Skeletal muscle satellite cell (primary cell): ENCODE measurements at regions not wholly inside any gene's neighbourhood (a gene's known extent, or its start where the extent isn't known, plus 50 kb on each side); places are given as distances from the start of the nearest gene placed in this dataset.

Source experiments
- H3K27me3 ChIP-seq: 2 replicates; pipeline ENCODE4 v1.7.0; 2013; ENCODE audit warnings: low read length; ENCODE audit not compliant: control insufficient read depth, insufficient read depth
- H3K36me3 ChIP-seq: 2 replicates; pipeline ENCODE4 v1.7.0; 2013; ENCODE audit warnings: mild to moderate bottlenecking, control low read depth, low read length; ENCODE audit not compliant: insufficient read depth
- H3K4me1 ChIP-seq: 2 replicates; pipeline ENCODE4 v1.7.0; 2013; ENCODE audit warnings: low read length; ENCODE audit not compliant: control insufficient read depth, insufficient read depth
- H3K4me2 ChIP-seq: 2 replicates; pipeline ENCODE4 v1.7.0; 2013; ENCODE audit warnings: mild to moderate bottlenecking, low read length
- H3K4me3 ChIP-seq: 2 replicates; pipeline ENCODE4 v1.7.0; 2013; ENCODE audit warnings: low read length
- H3K9ac ChIP-seq: 2 replicates; pipeline ENCODE4 v1.7.0; 2013; ENCODE audit warnings: mild to moderate bottlenecking, low read depth, low read length, moderate library complexity
- H3K9me3 ChIP-seq: replicated peaks from 2 replicates; pipeline ENCODE4 v1.7.0; 2013; ENCODE audit warnings: mild to moderate bottlenecking, control low read depth, low read length

DNA sequence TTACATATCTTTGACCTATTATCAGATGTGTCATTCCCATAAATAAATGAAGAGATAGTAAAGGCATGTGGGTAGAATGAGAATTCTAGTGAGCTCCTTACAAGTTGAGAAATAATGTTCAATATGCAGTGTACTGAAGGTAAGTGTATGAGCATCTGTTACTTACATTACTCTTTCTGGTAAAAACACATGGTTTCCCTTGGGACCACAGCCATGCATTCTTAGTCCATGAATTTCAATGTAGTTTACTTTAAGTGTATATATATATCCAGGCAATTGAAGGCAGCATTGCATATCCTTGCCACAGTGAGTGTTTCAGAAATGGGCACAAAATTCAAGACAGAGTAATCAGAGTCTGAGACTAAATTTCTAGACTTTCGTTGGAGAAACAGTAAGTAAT is 277.2 kb downstream of the CXXC4 start:
- no peaks in the 10 kb centered on the region for H3K27me3 ChIP-seq
- no peaks in the 10 kb centered on the region for H3K9me3 ChIP-seq
- H3K36me3 ChIP-seq: no peaks in the 10 kb centered on the region
- no peak overlapping the region for H3K4me2 ChIP-seq
- H3K9ac ChIP-seq: no peak overlapping the region
- H3K4me1 ChIP-seq: no peaks in the 10 kb centered on the region
- H3K4me3 ChIP-seq: no peak overlapping the region

DNA sequence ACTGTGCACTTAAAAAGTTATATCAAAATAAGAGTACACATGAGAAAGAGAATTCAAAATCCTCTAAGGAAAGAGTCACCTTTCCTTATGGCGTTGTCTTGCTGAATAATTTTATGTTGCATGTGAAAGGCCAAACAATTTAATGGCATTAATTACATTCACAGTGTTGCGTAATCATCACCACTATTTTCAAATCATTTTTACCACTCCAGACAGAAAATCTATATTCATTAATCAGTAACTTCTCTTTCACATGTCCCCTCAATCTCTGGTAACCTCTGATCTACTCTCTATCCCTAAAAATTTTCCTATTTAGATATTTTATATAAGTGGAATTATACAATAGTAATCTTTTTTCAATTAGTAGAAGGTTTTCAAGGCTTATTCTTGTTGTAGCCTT is 283.0 kb downstream of the CXXC4 start:
- no peaks in the 10 kb centered on the region for H3K9me3 ChIP-seq
- no peaks in the 10 kb centered on the region for H3K36me3 ChIP-seq
- H3K9ac ChIP-seq: no peak overlapping the region
- no peaks in the 10 kb centered on the region for H3K27me3 ChIP-seq
- no peak overlapping the region for H3K4me2 ChIP-seq
- no peaks in the 10 kb centered on the region for H3K4me1 ChIP-seq
- no peak overlapping the region for H3K4me3 ChIP-seq

DNA sequence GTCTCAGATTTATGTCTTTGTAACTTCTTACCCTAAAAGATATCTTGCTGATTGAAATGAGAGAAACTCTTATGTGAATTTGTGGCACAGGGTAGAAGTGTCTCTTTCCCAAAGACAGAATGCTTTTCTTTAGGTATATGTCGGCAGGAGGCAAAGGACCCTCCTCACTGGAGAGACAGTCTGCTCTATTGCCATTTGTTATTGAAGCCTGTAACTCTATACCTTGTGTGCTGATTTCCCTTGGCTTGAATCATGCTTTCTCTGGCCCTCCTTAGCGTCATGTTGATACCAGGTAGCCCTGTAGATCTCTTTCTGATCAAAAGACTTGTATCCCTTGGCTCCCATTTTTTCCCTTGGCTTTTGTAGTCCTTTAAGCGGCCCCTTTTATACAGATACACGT is 284.3 kb downstream of the CXXC4 start:
- Histone ChIP-seq H3K9me3 (no peaks in the 10 kb centered on the region), H3K4me3 (no peak overlapping the region), H3K9ac (no peak overlapping the region), H3K27me3 (no peaks in the 10 kb centered on the region), H3K4me1 (no peaks in the 10 kb centered on the region), H3K36me3 (no peaks in the 10 kb centered on the region), H3K4me2 (no peak overlapping the region)

DNA sequence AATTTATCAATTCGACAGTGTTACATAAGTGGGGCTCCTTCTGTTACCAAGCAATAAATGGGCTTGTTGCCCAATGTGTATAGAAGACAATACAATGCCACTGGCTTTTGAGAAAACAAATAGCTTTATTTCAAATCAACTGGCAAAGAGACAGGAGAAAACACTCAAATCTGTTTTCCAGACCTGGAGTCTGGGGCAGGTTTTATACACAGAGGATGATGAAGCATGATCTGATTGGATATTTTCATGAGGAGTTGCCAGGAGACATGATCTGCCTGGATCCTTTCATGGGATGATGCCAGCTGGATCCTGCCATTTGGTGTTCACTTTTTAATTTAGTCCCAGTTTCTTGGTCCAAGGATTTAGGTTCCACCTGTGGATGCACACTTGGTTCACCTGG is 287.9 kb downstream of the CXXC4 start:
- H3K36me3 ChIP-seq: no peaks in the 10 kb centered on the region
- H3K9me3 ChIP-seq: no peaks in the 10 kb centered on the region
- H3K4me2 ChIP-seq: no peak overlapping the region
- H3K4me1 ChIP-seq: no peaks in the 10 kb centered on the region
- H3K9ac ChIP-seq: no peak overlapping the region
- H3K27me3 ChIP-seq: no peaks in the 10 kb centered on the region
- H3K4me3 ChIP-seq: no peak overlapping the region

DNA sequence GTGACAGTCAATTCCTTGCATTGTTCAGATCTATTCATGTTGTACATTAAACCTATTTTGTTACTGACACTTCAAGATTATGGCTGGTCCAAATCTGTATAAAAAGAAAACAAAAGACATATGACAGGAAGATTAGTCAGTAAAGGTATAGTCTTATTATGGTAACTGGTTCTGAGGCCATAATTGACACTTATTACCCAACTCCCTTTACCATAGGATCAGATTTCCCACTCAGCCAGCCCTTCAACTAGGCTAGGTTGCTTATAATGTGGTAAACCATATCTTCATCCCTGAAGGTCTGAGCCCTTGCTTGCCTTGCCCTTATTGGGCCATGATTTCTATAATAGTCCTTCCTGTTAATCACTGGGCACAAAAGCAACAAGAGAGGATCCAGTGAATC is 289.6 kb downstream of the CXXC4 start:
- no peak overlapping the region for H3K4me2 ChIP-seq
- no peak overlapping the region for H3K4me3 ChIP-seq
- no peak overlapping the region for H3K9ac ChIP-seq
- H3K9me3 ChIP-seq: no peaks in the 10 kb centered on the region
- no peaks in the 10 kb centered on the region for H3K4me1 ChIP-seq
- no peaks in the 10 kb centered on the region for H3K27me3 ChIP-seq
- H3K36me3 ChIP-seq: no peaks in the 10 kb centered on the region

DNA sequence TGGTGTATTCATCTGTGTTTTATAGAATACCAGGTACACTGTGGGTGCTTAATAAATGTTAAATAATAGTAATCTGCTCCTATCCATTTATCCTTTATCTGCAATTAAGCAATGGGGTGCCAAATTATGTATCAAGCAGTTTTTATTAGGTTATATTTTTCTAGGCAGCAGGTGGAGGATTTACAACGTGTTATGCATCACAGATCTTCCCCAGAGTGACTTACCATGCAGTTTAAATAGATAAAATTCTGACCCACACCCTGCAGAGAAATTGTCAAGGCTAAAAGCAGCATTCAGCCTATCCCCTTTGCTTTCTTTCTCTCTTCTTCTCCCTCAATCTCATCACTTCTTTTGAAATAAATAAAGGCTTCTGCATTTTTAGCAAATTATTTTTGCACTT is 306.4 kb downstream of the CXXC4 start:
- Histone ChIP-seq H3K4me1 (no peaks in the 10 kb centered on the region), H3K4me3 (no peak overlapping the region), H3K9ac (no peak overlapping the region), H3K4me2 (no peak overlapping the region), H3K9me3 (no peaks in the 10 kb centered on the region), H3K27me3 (no peaks in the 10 kb centered on the region), H3K36me3 (no peaks in the 10 kb centered on the region)

DNA sequence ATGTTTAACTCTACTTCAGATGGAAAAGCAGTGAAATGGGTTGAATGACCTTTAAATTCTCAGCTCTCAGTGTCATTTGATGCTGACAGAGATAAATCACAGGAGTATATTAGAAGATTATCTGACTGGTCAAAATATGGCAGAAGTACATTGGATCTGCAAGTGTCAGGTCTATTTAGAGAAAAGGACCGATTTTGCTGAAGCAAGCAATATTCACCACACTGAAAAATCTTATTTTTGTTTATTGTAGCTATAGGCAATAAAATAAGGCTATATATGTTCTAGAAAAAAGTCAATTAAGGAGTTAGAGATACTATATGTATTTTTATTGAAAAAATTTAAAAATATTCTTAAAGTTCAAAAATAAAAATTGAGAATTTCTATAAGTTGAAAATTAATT is 325.3 kb downstream of the CXXC4 start:
- no peaks in the 10 kb centered on the region for H3K27me3 ChIP-seq
- no peak overlapping the region for H3K9ac ChIP-seq
- H3K4me3 ChIP-seq: no peak overlapping the region
- no peaks in the 10 kb centered on the region for H3K9me3 ChIP-seq
- no peaks in the 10 kb centered on the region for H3K36me3 ChIP-seq
- H3K4me2 ChIP-seq: no peak overlapping the region
- H3K4me1 ChIP-seq: no peaks in the 10 kb centered on the region

DNA sequence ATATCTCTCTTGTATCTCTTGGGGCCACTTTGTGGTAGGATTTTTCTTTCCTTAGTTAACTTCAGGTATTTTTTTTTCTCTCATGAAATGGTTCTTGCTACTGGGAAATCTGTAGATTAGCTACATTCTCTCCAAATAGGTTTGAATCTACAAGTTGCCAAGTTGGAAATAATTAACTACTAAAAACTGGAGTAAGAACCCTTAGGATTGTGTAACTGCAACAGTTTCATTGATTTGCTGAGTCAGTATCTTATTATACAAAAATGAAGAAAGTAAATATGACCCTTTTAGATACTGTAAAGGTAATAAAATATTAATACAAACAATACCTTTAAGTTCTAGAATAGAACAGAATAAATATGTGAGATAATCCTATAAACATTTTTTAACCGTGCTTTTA is 327.9 kb downstream of the CXXC4 start:
- no peaks in the 10 kb centered on the region for H3K9me3 ChIP-seq
- peaks cover 7% of the 10 kb centered on the region for H3K4me1 ChIP-seq
- H3K27me3 ChIP-seq: no peaks in the 10 kb centered on the region
- H3K4me2 ChIP-seq: no peak overlapping the region
- H3K36me3 ChIP-seq: no peaks in the 10 kb centered on the region
- no peak overlapping the region for H3K9ac ChIP-seq
- H3K4me3 ChIP-seq: no peak overlapping the region

DNA sequence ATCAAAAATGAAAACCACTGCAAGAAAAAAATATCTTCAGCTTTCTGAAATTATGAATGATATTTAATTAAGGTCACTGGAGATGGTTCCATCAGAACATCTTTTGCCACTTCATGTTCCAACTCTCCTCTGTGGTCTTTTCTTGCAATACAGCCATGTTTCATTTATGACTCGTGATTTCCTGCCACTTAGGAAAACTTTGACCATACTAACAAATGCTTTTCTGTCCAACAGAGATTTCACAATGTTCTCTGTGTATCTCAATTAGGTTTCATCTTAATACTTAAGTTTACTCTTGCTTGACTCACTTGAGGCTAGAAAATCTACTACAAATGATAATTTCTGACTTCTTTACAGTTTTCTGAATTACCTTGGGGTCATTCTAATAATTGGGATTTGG is 330.9 kb downstream of the CXXC4 start:
- no peak overlapping the region for H3K4me2 ChIP-seq
- H3K4me1 ChIP-seq: peaks cover 7% of the 10 kb centered on the region
- H3K4me3 ChIP-seq: no peak overlapping the region
- no peaks in the 10 kb centered on the region for H3K9me3 ChIP-seq
- H3K9ac ChIP-seq: no peak overlapping the region
- no peaks in the 10 kb centered on the region for H3K36me3 ChIP-seq
- no peaks in the 10 kb centered on the region for H3K27me3 ChIP-seq

DNA sequence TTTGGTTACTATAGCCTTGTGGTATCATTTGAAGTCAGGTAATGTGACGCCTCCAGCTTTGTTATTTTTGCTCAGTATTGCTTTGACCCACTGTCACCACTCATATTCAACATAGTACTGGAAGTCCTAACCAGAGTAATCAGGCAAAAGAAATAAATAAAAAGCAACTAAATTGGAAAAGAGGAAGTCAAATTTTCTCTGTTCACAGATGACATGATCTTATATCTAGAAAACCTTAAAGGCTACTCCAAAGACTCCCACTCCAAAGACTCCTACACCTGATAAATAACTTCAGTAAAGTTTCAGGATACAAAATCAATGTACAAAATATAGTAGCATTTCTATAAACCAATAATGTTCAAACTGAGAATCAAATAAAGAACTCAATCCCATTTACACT is 348.6 kb downstream of the CXXC4 start:
- no peaks in the 10 kb centered on the region for H3K4me1 ChIP-seq
- no peaks in the 10 kb centered on the region for H3K9me3 ChIP-seq
- H3K27me3 ChIP-seq: no peaks in the 10 kb centered on the region
- H3K9ac ChIP-seq: no peak overlapping the region
- no peaks in the 10 kb centered on the region for H3K36me3 ChIP-seq
- no peak overlapping the region for H3K4me3 ChIP-seq
- H3K4me2 ChIP-seq: no peak overlapping the region

DNA sequence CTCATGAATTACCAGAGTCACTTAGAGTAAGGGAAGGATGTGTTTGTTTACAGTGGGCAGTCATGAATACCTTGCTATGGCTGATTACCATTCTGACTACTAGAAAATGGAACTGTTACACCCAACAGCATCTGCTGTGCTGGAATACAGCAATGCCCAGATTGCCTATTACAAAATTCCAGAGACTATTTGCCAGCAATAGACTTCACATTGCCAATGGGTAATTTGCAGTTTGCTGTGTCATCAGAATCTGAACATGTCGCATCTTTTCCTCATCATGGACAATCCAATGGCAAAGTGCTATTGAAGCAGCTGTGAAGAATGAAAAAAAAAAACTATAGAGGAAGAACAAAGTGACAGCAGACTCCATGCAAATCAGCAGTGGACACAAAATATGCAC is 356.6 kb downstream of the CXXC4 start:
- no peaks in the 10 kb centered on the region for H3K9me3 ChIP-seq
- no peak overlapping the region for H3K4me2 ChIP-seq
- no peak overlapping the region for H3K9ac ChIP-seq
- no peaks in the 10 kb centered on the region for H3K36me3 ChIP-seq
- no peaks in the 10 kb centered on the region for H3K27me3 ChIP-seq
- H3K4me3 ChIP-seq: no peak overlapping the region
- H3K4me1 ChIP-seq: no peaks in the 10 kb centered on the region

DNA sequence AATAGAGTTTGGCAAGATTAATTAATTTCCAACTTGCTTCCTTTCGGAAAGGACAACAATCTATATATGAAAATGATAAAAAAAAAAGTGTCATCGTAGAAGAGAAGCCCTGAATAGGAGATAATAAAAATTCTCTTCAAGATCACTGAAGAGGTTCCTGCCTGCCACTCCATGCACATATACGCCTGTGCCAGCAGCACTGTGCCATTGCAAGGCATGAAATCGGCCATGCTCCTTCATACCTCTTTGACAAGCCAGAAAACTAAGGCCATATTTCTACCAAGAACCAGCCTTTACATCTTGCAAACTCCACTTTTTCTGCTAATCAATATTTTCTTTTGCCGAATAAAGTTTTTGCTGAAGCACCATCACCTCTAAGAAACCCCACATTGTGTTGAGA is 365.5 kb downstream of the CXXC4 start:
- no peaks in the 10 kb centered on the region for H3K36me3 ChIP-seq
- H3K27me3 ChIP-seq: no peaks in the 10 kb centered on the region
- no peaks in the 10 kb centered on the region for H3K9me3 ChIP-seq
- H3K9ac ChIP-seq: no peak overlapping the region
- no peak overlapping the region for H3K4me3 ChIP-seq
- no peak overlapping the region for H3K4me2 ChIP-seq
- H3K4me1 ChIP-seq: no peaks in the 10 kb centered on the region

DNA sequence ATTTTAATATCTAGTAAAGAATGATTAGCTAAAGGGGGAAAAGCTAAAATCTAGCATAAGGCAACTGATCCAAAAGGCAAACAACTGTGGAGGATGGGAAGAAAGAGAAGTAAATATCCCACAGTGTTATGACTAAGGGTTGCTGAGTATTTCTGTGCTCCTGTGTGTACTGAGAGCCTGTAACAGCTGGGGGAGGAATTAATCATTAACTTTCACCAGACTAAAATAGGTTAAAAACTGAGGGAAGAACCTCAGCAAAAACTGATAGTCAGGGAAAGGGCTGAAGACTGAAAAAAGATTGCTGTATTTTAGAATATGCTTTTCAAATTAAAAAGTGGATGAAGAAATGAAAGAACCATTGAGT is 365.9 kb downstream of the CXXC4 start:
- no peaks in the 10 kb centered on the region for H3K36me3 ChIP-seq
- no peak overlapping the region for H3K4me2 ChIP-seq
- H3K4me3 ChIP-seq: no peak overlapping the region
- no peaks in the 10 kb centered on the region for H3K9me3 ChIP-seq
- H3K4me1 ChIP-seq: no peaks in the 10 kb centered on the region
- no peaks in the 10 kb centered on the region for H3K27me3 ChIP-seq
- H3K9ac ChIP-seq: no peak overlapping the region
